Activated CD4-positive, alpha-beta T cell treated with anti-CD3 and anti-CD28 coated beads for 1 hour (primary cell): ENCODE measurements at regions not wholly inside any gene's neighbourhood (a gene's known extent, or its start where the extent isn't known, plus 50 kb on each side); places are given as distances from the start of the nearest gene placed in this dataset.
"Not testable (repeated sequence)": the region's sequence is repeated elsewhere in the genome, so short reads cannot be mapped to it uniquely, and the experiment has no call there.

ENCODE experiments used
- DNase-seq: peaks from one replicate; pipeline ENCODE4 v3.0.0-alpha.2; 2020

DNA sequence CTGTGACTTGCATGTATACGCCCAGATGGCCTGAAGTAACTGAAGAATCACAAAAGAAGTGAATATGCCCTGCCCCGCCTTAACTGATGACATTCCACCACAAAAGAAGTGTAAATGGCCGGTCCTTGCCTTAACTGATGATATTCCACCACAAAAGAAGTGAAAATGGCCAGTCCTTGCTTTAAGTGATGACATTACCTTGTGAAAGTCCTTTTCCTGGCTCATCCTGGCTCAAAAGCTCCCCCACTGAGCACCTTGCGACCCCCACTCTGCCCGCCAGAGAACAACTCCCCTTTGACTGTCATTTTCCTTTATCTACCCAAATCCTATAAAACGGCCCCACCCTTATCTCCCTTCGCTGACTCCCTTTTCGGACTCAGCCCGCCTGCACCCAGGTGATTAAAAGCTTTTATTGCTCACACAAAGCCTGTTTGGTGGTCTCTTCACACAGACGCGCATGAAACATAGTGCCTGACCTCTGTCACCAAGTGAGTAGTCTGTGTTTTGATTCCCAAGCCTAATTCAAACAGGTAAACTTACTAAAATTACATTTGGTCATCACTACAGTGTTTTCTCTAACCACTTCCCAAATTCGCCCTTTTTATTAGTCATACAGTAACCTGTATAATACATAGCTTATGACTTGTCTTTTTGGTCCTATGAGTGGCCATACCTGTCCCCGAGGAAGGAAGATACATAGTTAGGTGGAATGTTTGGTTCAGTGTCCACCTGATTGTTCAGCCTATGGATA, 140.7 kb upstream of the PROK2 start:
- DNase-seq, result not testable (repeated sequence)

- no peak for DNase-seq
These were observed 139.8 kb upstream of the PROK2 start for GRCh38 chr3:71924721-71925120.

GRCh38 chr3:71921036-71921435, 136.1 kb upstream of the PROK2 start:
- DNase-seq, result no peak

- no peak for DNase-seq
These were observed 134.6 kb upstream of the PROK2 start for GRCh38 chr3:71919572-71919971.

DNA sequence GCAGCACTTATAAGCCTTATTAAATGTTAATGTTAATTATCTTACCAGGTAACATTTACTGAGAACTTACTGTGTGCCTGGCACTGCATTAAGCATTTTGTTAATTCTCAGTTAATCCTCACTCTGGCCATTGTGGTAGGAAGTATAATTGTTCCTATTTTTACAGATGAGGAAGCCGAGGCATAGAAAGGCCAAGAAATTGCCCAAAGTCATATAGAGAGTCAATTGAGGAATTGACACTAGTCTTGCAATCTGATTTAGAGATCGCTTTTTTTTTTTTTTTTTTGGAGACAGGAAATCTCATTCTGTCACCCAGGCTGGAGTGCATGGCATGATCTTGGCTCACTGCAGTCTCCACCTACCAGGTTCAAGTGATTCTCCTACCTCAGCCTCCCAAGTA, 132.6 kb upstream of the PROK2 start:
- no peak for DNase-seq

DNA sequence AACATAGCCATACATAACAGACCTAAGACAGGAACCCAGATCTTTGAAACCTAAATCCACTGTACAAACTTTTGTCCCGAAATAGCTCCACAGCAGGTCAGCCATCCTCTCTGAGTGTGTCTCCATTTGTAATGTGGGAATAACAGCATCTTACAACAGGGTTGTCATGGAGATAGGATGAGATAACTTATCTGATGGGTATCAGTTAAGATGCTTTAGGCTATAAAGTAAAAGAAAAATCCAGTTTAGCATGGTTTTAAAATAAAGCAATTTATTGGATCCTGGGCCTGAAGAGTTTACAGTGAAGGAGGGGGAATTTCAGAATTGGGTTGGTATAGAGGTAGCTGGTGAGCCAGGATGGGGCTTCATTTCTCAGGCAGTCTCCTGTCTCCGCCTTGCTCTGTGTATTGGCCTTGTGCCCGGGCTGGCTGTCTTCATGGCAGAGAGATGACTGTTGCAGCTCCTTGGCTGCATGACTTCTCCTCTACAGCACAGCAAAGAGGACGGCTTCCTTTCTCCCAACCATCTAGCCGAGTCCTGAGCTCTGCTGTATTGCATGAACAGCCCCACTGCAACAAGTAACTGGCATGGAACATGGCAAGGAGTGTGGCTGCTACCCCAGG, 131.9 kb upstream of the PROK2 start:
- no peak for DNase-seq

DNA sequence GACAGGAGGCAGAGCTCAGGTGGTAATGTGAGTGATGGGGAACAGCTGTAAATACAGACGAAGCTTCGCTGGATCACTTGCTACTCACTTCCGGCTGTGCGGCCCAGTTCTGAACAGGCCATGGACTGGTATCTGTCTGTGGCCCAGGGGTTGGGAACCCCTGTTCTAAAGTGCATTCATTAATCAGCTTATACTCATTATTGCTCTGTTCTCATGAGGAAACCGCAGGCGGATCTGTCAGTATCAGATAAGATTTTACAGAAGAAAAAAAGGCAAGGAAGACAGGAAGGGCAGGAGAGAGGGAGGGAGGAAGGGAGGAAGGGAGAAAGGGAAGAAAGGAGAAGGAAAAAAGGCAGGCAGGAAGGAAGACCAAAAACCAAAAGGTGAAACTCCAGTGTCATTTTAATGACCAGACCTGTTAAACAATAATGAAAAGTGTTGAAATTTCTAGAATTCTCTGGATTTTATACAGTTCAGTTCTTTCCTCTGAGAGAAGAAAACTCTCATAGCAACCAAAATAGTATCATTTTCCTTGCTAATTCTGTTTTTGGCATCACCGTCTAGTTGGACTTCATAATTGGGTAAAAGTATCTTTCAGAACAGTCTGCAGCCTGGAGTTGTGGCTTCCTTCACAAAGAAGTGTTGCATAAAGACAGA, 128.0 kb upstream of the PROK2 start:
- DNase-seq, result no peak

GRCh38 chr3:71910108-71910507, 125.2 kb upstream of the PROK2 start:
- DNase-seq, result no peak

DNA sequence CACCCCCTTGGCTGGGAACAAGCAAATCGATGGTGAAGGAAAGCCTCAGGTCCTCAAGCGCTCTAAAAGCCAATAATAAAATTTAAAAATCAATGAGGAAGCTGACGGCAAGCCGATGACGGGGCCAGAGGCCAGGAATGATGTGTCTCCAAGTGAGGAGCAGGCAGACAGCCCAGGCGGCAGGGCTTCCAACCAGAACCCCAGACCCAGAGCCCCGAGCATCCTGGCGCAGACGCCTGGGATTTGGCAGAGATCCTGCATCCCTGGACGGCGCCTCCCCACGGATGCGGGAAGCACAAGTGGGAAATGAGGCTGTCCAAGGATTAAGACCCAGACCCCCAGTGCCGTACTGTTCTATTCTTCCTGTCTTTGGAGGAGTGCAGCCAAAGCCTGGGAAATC, 123.0 kb upstream of the PROK2 start:
- DNase-seq, result no peak

DNA sequence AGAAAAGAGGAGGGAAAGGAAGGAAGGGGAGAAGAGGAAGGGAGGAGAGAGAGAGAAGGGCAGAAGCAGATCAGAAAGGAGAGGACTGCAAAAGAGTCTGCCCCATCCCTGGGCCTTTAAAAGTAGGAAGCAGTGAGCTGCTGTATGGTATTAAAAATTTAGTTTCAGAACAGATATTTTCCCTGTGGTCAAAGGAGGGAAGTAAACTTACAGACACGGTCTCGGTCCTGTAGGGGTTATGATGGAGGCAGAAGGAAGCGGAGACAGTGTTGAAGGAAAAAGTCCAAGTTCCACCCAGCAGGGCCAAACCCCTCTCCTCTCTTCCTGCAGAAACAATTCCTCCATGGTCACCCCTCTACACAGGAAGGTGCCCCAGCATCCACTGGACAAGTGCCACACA, 122.0 kb upstream of the PROK2 start:
- DNase-seq, result no peak

- DNase-seq, result no peak
These were observed 120.5 kb upstream of the PROK2 start for GRCh38 chr3:71905426-71905825.

DNA sequence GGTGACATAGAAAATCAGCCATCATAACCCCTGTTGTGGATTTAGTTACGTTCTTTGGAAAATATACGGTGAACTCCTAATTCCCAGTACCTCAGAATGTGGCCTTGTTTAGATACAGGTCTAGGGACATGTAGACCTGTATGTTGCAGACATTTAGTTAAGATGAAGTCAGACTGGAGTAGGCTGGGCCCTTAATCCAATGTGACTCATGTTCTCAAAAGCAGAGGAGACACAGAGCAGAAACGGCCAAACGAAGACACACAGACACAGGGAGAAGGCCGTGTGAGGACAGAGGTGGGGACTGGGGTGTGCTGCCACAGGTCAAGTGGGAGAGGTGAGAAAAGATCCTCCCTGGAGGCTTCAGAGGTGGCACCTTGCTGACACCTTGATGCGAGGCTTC, 119.0 kb upstream of the PROK2 start:
- no peak for DNase-seq

DNA sequence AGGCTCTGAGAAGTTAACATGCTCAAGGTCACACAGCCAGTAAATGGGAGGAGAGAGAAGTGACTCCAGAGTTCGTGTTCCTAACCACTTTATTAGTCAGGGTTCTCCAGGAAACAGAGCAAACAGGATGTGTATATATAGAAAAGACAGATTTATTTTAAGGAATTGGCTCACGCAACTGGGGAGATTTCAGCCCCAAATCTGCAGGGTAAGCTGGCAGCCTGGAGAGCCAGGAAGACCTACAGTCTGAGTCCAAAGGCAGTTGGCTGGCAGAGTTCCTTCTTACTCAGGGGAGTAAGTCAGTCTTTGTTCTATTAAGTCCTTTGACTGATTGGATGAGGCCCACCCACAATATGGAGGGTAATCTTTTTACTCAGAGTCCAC, 118.2 kb upstream of the PROK2 start:
- DNase-seq, result no peak

GRCh38 chr3:71902258-71903111, 117.5 kb upstream of the PROK2 start:
- DNase-seq, result no peak

- DNase-seq, result no peak
These were observed 116.7 kb upstream of the PROK2 start for GRCh38 chr3:71901645-71902044.

DNA sequence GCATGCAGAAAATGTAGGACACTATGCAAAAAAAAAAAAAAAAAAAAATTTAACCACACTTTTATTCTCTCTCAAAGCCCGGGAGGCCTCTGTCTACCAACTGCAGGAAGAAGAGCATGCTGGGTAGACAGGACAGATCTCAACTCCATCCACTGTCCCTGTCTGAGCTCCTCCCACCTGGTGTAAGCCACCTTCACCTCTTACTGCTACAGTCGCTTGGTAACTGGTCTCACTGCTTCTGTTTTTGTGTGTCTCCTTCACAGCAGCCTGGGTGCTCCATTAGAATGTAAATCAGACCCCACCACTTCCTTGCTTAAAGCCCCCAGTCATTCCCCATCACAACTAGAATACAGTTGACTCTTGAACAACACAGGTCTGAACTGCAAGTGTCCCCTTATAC, 115.1 kb upstream of the PROK2 start:
- no peak for DNase-seq

DNA sequence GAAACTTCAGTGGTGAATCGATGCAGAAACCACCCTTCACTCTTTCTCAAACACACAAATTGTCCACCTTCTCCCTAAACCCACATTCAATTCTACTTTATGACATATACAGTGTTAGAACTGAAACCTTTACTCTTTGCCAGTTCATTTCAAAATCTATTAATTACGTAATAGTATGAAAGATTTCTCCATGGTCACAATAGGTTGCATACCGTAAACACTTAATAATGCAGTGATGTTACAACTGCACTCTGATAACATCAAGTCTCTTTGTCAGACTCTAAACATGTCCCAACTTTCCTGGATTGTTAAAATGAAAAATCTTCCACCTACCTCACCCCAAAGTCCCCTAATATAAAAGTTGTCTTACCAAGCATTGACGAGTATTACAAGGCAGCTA, 111.8 kb upstream of the PROK2 start:
- DNase-seq, result no peak

GRCh38 chr3:71893702-71894479, 108.9 kb upstream of the PROK2 start:
- DNase-seq, result no peak

DNA sequence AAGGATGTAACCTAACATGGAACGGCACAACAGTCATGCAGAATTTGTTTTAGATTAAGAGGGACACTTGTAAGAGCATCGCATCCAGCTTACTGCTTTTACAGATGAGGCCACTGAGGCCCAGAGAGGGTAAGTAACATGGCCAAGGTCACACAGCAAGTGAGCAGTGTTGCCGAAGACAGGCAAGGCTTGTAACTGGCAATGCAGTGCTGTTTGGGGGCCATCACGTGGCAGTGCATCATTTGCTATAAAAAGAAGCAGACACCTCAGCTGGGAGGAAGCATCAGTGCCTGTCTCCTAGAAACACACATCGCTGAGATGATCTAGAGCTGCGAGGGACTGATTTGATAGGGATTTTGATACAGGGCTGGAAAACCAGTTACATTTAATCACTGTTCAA, 108.2 kb upstream of the PROK2 start:
- no peak for DNase-seq

DNA sequence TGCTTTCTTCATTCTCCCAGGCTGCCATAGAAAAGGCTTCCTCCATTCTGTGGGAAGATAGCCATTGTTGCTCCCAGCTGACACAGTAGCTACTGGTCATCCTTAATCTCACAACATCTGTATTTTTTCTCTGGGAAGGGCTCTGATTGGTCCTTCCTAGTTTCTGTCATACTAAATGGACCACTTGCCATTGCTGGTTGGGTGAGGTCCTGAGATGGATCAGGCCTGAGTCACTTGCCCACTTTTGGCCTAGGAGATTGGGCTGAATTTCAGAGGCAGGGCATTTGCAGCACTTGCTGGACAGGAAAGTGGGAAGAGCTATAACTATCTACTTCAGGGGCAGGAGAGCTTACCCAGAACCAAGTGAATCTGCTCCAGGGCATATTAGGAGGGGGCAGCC, 106.5 kb upstream of the PROK2 start:
- DNase-seq, result no peak

DNA sequence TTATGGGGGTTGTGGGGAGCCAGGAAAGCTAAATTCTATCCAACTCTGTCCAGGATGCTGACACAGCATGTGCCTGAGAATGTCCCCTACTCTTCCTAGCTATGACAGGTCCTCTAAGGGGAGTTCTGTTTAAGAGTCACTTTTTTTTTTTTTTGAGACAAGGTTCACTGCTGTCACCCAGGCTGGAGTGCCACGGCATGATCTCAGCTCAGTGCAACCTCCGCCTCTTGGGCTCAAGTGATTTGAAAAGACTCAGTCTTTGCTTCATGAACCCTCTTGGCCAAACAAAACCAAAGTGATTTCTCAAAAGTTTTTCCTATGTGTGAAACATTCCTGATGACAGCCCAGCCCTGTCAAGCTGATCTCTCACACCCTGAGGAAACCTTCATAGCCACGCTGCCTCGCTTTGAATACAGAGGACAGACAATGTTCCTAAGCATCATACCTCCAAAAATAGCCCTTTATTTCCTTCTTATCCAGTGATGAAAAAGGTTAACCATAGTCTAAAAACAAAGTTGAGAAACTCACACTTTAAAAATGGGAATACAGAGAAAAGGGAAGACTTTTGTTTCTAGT, 105.5 kb upstream of the PROK2 start:
- no peak for DNase-seq

- DNase-seq, result no peak
These were observed 102.3 kb upstream of the PROK2 start for GRCh38 chr3:71887256-71887655.
